GM19239 (cell line): ENCODE measurements at regions not wholly inside any gene's neighbourhood (a gene's known extent, or its start where the extent isn't known, plus 50 kb on each side); places are given as distances from the start of the nearest gene placed in this dataset.
"Not testable (repeated sequence)": the region's sequence is repeated elsewhere in the genome, so short reads cannot be mapped to it uniquely, and the experiment has no call there.

Experiments
- DNase-seq: peaks from one replicate; pipeline ENCODE4 v3.0.0; 2011; ENCODE audit warnings: low spot score; ENCODE audit not compliant: insufficient read length
- FAIRE-seq: peaks from 2 replicates; lab custom pipeline; 2011; peaks lifted over from hg19 to GRCh38; lab: Jason Lieb, UNC

GRCh38 chr5:44074547-44074946 lies 314.7 kb downstream of the FGF10 start:
- FAIRE-seq, DNase-seq: not testable (repeated sequence)

- no peak for DNase-seq
- no peak for FAIRE-seq
Observed at GRCh38 chr5:44051591-44051990, 337.6 kb downstream of the FGF10 start.

GRCh38 chr5:44048276-44048984 lies 340.8 kb downstream of the FGF10 start:
- DNase-seq (no peak), FAIRE-seq (peak; percentile 33)

GRCh38 chr5:44046619-44047364 lies 342.4 kb downstream of the FGF10 start:
- FAIRE-seq (no peak), DNase-seq (no peak)

GRCh38 chr5:44044549-44044948 lies 344.7 kb downstream of the FGF10 start:
- not testable (repeated sequence) for FAIRE-seq, DNase-seq

GRCh38 chr5:44028226-44028625 lies 361.0 kb downstream of the FGF10 start:
- no peak for DNase-seq

GRCh38 chr5:44022622-44023021 lies 366.6 kb downstream of the FGF10 start:
- DNase-seq (no peak), FAIRE-seq (no peak)

More at GRCh38 chr5:44028226-44028625, 361.0 kb downstream of the FGF10 start:
- FAIRE-seq, result no peak

GRCh38 chr5:44011518-44011917 lies 377.7 kb downstream of the FGF10 start:
- FAIRE-seq (no peak), DNase-seq (no peak)

GRCh38 chr5:44002381-44002901 lies 386.8 kb downstream of the FGF10 start:
- DNase-seq, result no peak
- no peak for FAIRE-seq

- FAIRE-seq (no peak), DNase-seq (no peak)
Observed at GRCh38 chr5:44001675-44002380, 387.4 kb downstream of the FGF10 start.

- no peak for DNase-seq
- FAIRE-seq, result no peak
Observed at GRCh38 chr5:44001236-44001635, 388.0 kb downstream of the FGF10 start.

- no peak for FAIRE-seq
- DNase-seq, result no peak
Observed at GRCh38 chr5:43997647-43998272, 391.5 kb downstream of the FGF10 start.

GRCh38 chr5:43996221-43996620 lies 393.0 kb downstream of the FGF10 start:
- DNase-seq, result no peak
- FAIRE-seq, result no peak

- no peak for FAIRE-seq
- no peak for DNase-seq
Observed at GRCh38 chr5:43994352-43994708, 391.4 kb downstream of the NNT start.

- DNase-seq, result no peak
- no peak for FAIRE-seq
Observed at GRCh38 chr5:43993634-43994351, 390.8 kb downstream of the NNT start.

- DNase-seq, result no peak
- no peak for FAIRE-seq
Observed at GRCh38 chr5:43985411-43985810, 382.4 kb downstream of the NNT start.

GRCh38 chr5:43981556-43981955 lies 378.6 kb downstream of the NNT start:
- FAIRE-seq, result no peak

GRCh38 chr5:43973908-43974307 lies 370.9 kb downstream of the NNT start:
- FAIRE-seq, result no peak
- DNase-seq, result no peak

More at GRCh38 chr5:43981556-43981955, 378.6 kb downstream of the NNT start:
- DNase-seq, result no peak

- no peak for DNase-seq
- FAIRE-seq, result no peak
Observed at GRCh38 chr5:43973318-43973717, 370.3 kb downstream of the NNT start.

GRCh38 chr5:43967165-43967564 lies 364.2 kb downstream of the NNT start:
- FAIRE-seq (no peak), DNase-seq (no peak)
